GM12878 (cell line): ENCODE measurements at regions not wholly inside any gene's neighbourhood (a gene's known extent, or its start where the extent isn't known, plus 50 kb on each side); places are given as distances from the start of the nearest gene placed in this dataset.
"Not testable (repeated sequence)": the region's sequence is repeated elsewhere in the genome, so short reads cannot be mapped to it uniquely, and the experiment has no call there.

Experiments
- ATAC-seq: fragments of 200-7000 bp; cut with Tn5 transposase; 3 replicates; pipeline ENCODE4 v1.9.1; 2020; ENCODE audit warnings: mild to moderate bottlenecking, moderate library complexity
- BruUV-seq: library from RNA; stranded (reverse); fragments of 400-500 nt; replicated peaks from 2 replicates; lab custom pipeline; 2021; lab: Mats Ljungman, UMichigan
- CTCF ChIA-PET: fragments of 300-600 bp; sonication (Branson Sonifier 250); formaldehyde crosslinking; extraction: SDS; loops from one replicate; lab custom pipeline; 2021; ENCODE audit warnings: inconsistent platforms; lab: Yijun Ruan, JAX
- POLR2A ChIA-PET: fragments of 350-600 bp; formaldehyde crosslinking; extraction: SDS; loops from one replicate; lab custom pipeline; 2021; ENCODE audit warnings: inconsistent platforms; lab: Charles Lee
- RAD21 ChIA-PET: fragments of 300-600 bp; sonication (Branson Sonifier 250); formaldehyde crosslinking; loops from one replicate; lab custom pipeline; 2023; ENCODE audit warnings: antibody characterized with exemption; ENCODE audit not compliant: unreplicated experiment; lab: Charles Lee
- SMC1A ChIA-PET: fragments of 300-600 bp; sonication (Branson Sonifier 250); formaldehyde crosslinking; loops from one replicate; lab custom pipeline; 2023; ENCODE audit not compliant: unreplicated experiment, uncharacterized antibody; lab: Charles Lee
- DNase-seq: peaks from one replicate; pipeline ENCODE4 v3.0.0-alpha.2; 2011; ENCODE audit warnings: low read depth, low spot score
- FAIRE-seq: peaks from 3 replicates; lab custom pipeline; 2011; peaks lifted over from hg19 to GRCh38; lab: Jason Lieb, UNC
- H2AFZ ChIP-seq: 2 replicates; pipeline ENCODE4 v1.6.0; 2011; ENCODE audit warnings: low read depth, low read length, control low read depth; ENCODE audit not compliant: control insufficient read depth
- H3K27ac ChIP-seq: 2 replicates; pipeline ENCODE4 v1.5.1; 2011; ENCODE audit warnings: control low read depth; ENCODE audit not compliant: control insufficient read depth, insufficient read depth
- H3K27me3 ChIP-seq, 2 experiments: replicated peaks in 1 of 2; 2 replicates each; pipeline versions ENCODE4 v1.6.0 to v1.6.1; 2011; ENCODE audit warnings: low read length in 1 of 2; ENCODE audit not compliant: control insufficient read depth in 2 of 2, insufficient read depth in 2 of 2
- H3K36me3 ChIP-seq, 2 experiments: 2 replicates each; pipeline ENCODE4 v1.5.1; 2011; ENCODE audit warnings: low read length in 1 of 2; ENCODE audit not compliant: control insufficient read depth in 2 of 2, insufficient read depth in 2 of 2
- H3K4me1 ChIP-seq: 2 replicates; pipeline ENCODE4 v1.6.1; 2011; ENCODE audit warnings: mild to moderate bottlenecking, low read length, moderate library complexity, mixed read lengths; ENCODE audit not compliant: control insufficient read depth, insufficient read depth
- H3K4me2 ChIP-seq: 2 replicates; pipeline ENCODE4 v1.6.0; 2011; ENCODE audit warnings: control low read depth; ENCODE audit not compliant: control insufficient read depth, insufficient read depth
- H3K4me3 ChIP-seq: fragments of 200-600 bp; sonication (generic); 2 replicates; pipeline ENCODE4 v1.5.1; 2016
- H3K79me2 ChIP-seq: 2 replicates; pipeline ENCODE4 v1.6.0; 2011; ENCODE audit warnings: low read length; ENCODE audit not compliant: control insufficient read depth, insufficient read depth
- H3K9ac ChIP-seq: 2 replicates; pipeline ENCODE4 v1.8.0; 2011; ENCODE audit warnings: low read length, control low read depth, mixed read lengths; ENCODE audit not compliant: control insufficient read depth, insufficient read depth
- H3K9me3 ChIP-seq: replicated peaks from 3 replicates; pipeline ENCODE4 v1.5.1; 2011; ENCODE audit warnings: mild to moderate bottlenecking, low read length; ENCODE audit not compliant: control insufficient read depth, insufficient read depth
- H4K20me1 ChIP-seq: 2 replicates; pipeline ENCODE4 v1.6.0; 2011; ENCODE audit not compliant: control insufficient read depth, insufficient read depth
- BHLHE40 ChIP-seq, 2 experiments: fragments of 450-650 bp in 1 of 2; IDR thresholded peaks; 2 replicates each; pipeline ENCODE4 v1.6.1; 2011 to 2017; ENCODE audit warnings: low read depth in 2 of 2, borderline replicate concordance in 1 of 2, improper control_type of control experiment in 1 of 2, low read length in 1 of 2, mild to moderate bottlenecking in 1 of 2
- ETV6 ChIP-seq, 2 experiments: fragments of 450-650 bp in 1 of 2; IDR thresholded peaks in 1 of 2; conservative IDR thresholded peaks in 1 of 2; 2 replicates each; pipeline ENCODE4 v1.6.1; 2014; ENCODE audit warnings: antibody characterized with exemption in 1 of 2, borderline replicate concordance in 1 of 2, low read depth in 1 of 2, mild to moderate bottlenecking in 1 of 2, moderate library complexity in 1 of 2
- GABPA ChIP-seq: IDR thresholded peaks from 2 replicates; pipeline ENCODE4 v1.6.1; 2014; ENCODE audit warnings: antibody characterized with exemption, low read depth, mild to moderate bottlenecking, inconsistent platforms
- KAT2A ChIP-seq: conservative IDR thresholded peaks from 2 replicates; pipeline ENCODE4 v1.6.1; 2011; ENCODE audit warnings: low read depth, low read length; ENCODE audit not compliant: control insufficient read depth
- MAX ChIP-seq: IDR thresholded peaks from 2 replicates; pipeline ENCODE4 v1.6.1; 2012; ENCODE audit warnings: low read depth, low read length, improper control_type of control experiment
- MXI1 ChIP-seq: fragments of 150-350 bp; IDR thresholded peaks from 2 replicates; pipeline ENCODE4 v1.6.1; 2011; ENCODE audit warnings: low read depth, mild to moderate bottlenecking, inconsistent platforms, low read length, improper control_type of control experiment
- NKRF ChIP-seq: fragments of 450-650 bp; conservative IDR thresholded peaks from 2 replicates; pipeline ENCODE4 v1.6.1; 2017; ENCODE audit warnings: mild to moderate bottlenecking, moderate library complexity
- PAX5 ChIP-seq: IDR thresholded peaks from 2 replicates; pipeline ENCODE4 v1.6.1; 2011; ENCODE audit warnings: low read depth, low read length, borderline replicate concordance
- POLR2AphosphoS2 ChIP-seq: IDR thresholded peaks from 2 replicates; pipeline ENCODE4 v1.6.1; 2011; ENCODE audit warnings: low read depth, mild to moderate bottlenecking, low read length, improper control_type of control experiment, moderate library complexity
- POU2F2 ChIP-seq: IDR thresholded peaks from 3 replicates; pipeline ENCODE4 v1.6.1; 2011; ENCODE audit warnings: low read depth, mild to moderate bottlenecking, low read length, borderline replicate concordance
- RCOR1 ChIP-seq: conservative IDR thresholded peaks from 2 replicates; pipeline ENCODE4 v1.6.1; 2012; ENCODE audit warnings: low read depth, low read length, improper control_type of control experiment
- SMC3 ChIP-seq: IDR thresholded peaks from 2 replicates; pipeline ENCODE4 v1.6.1; 2011; ENCODE audit warnings: low read length, improper control_type of control experiment, borderline replicate concordance
- USF1 ChIP-seq: IDR thresholded peaks from 2 replicates; pipeline ENCODE4 v1.6.1; 2011; ENCODE audit warnings: borderline replicate concordance, low read depth, mild to moderate bottlenecking, moderate library complexity, mixed read lengths, low read length; ENCODE audit not compliant: insufficient read depth; ENCODE audit errors: extremely low read length
- ZNF207 ChIP-seq: fragments of 450-650 bp; IDR thresholded peaks from 2 replicates; pipeline ENCODE4 v1.6.1; 2014; ENCODE audit warnings: antibody characterized with exemption, mild to moderate bottlenecking, borderline replicate concordance
- WGBS: methylation state at CpG from one replicate; pipeline ENCODE4 v1.1.6; 2016; ENCODE audit warnings: low lambda C conversion rate; ENCODE audit not compliant: insufficient replicate concordance, insufficient coverage; ENCODE audit errors: missing lambda C conversion rate; 5-methylcytosine and 5-hydroxymethylcytosine counted together
- in situ Hi-C: fragments of 300-500 bp; cut with MboI; formaldehyde crosslinking; loops from 9 replicates; pipeline ENCODE4 v1.14.3; 2018; ENCODE audit warnings: mixed read lengths
- intact Hi-C: fragments of 100-400 bp; cut with micrococcal nuclease; formaldehyde crosslinking; loops from one replicate; pipeline ENCODE4 v1.14.2; 2022; ENCODE audit not compliant: unreplicated experiment

- no peak overlapping the region for H3K9ac ChIP-seq
- H2AFZ ChIP-seq, result no peak overlapping the region
- H3K4me3 ChIP-seq, result no peak overlapping the region
- no peak for DNase-seq
- intact Hi-C loops, result no loop called here
- H3K4me1 ChIP-seq, result no peaks in the 10 kb centered on the region
- H3K27ac ChIP-seq, result no peak overlapping the region
- no peaks in the 10 kb centered on the region for H3K9me3 ChIP-seq
- no peak for FAIRE-seq
- no TSS peak for BruUV-seq
- H3K36me3 ChIP-seq, result no peaks in the 10 kb centered on the region
- ChIA-PET SMC1A (no interaction called here), POLR2A (no interaction called here), CTCF (no interaction called here), RAD21 (no interaction called here)
- H3K27me3 ChIP-seq, result no peaks in the 10 kb centered on the region
- no peaks in the 10 kb centered on the region for H3K79me2 ChIP-seq
- in situ Hi-C loops, result no loop called here
- H4K20me1 ChIP-seq, result no peaks in the 10 kb centered on the region
- no peak for ATAC-seq
- H3K4me2 ChIP-seq, result no peak overlapping the region
- no peak for TF ChIP-seq BHLHE40 (IDR thresholded peaks at IDR 0.05; ENCODE audit: borderline replicate concordance in 1 of 2, low read depth in 2 of 2, low read length in 1 of 2)
- TF ChIP-seq POU2F2, result no peak
- TF ChIP-seq USF1, result no peak
- no peak for TF ChIP-seq MAX
- no peak for TF ChIP-seq RCOR1
- no peak for TF ChIP-seq NKRF
- TF ChIP-seq ZNF207, result no peak
- no peak for TF ChIP-seq ETV6 (conservative IDR thresholded peaks at IDR 0.05 in 1 of 2, IDR thresholded peaks at IDR 0.05 in 1 of 2; ENCODE audit: borderline replicate concordance in 1 of 2, low read depth in 1 of 2)
- no peak for TF ChIP-seq GABPA
- no peak for TF ChIP-seq POLR2AphosphoS2
- TF ChIP-seq PAX5, result no peak
- no peak for TF ChIP-seq MXI1
- no peak for TF ChIP-seq KAT2A
- TF ChIP-seq SMC3, result no peak
These were observed 439.1 kb upstream of the GCFC2 start for GRCh38 chr2:76149846-76150245.

DNA sequence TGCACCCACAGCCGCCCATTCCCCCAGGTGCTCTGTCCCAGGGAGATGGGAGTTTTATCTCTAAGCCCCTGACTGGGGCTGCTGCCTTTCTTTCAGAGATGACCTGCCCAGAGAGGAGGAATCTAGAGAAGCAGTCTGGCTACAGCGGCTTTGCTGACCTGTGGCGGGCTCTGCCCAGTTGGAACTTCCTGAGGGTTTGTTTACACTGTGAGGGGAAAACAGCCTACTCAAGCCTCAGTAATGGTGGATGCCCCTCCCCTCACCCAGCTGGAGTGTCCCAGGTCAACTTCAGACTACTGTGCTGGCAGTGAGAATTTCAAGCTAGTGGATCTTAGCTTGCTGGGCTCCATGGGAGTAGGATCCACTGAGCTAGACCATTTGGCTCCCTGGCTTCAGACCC is 428.6 kb upstream of the GCFC2 start:
- 7% methylated on average over 2 of the region's 3 CpGs for WGBS
- H3K36me3 ChIP-seq, DNase-seq, H4K20me1 ChIP-seq, H2AFZ ChIP-seq, CTCF ChIA-PET, ATAC-seq, intact Hi-C loops, SMC1A ChIA-PET, H3K9ac ChIP-seq, RAD21 ChIA-PET, FAIRE-seq, H3K27me3 ChIP-seq, H3K4me1 ChIP-seq, POLR2A ChIA-PET, H3K4me2 ChIP-seq, H3K27ac ChIP-seq, H3K9me3 ChIP-seq, in situ Hi-C loops, H3K4me3 ChIP-seq, H3K79me2 ChIP-seq, BruUV-seq: not testable (repeated sequence)
